Gastrocnemius medialis (tissue), 4 donors: ENCODE measurements at regions not wholly inside any gene's neighbourhood (a gene's known extent, or its start where the extent isn't known, plus 50 kb on each side); places are given as distances from the start of the nearest gene placed in this dataset.

Experiments used
- CTCF ChIP-seq, 5 experiments: fragments of 450-650 bp in 3 of 5; fragments of 200-600 bp in 2 of 5; sonication (generic) in 2 of 5; IDR thresholded peaks in 4 of 5; conservative IDR thresholded peaks in 1 of 5; 1 replicate in 4 of 5; 2 replicates in 1 of 5; pipeline ENCODE4 v1.5.1; 2016 to 2019; ENCODE audit warnings: antibody characterized with exemption in 5 of 5, mild to moderate bottlenecking in 3 of 5, moderate library complexity in 3 of 5
- POLR2A ChIP-seq, 2 donors: fragments of 450-650 bp; IDR thresholded peaks; one replicate each; pipeline ENCODE4 v1.6.1; 2017; ENCODE audit warnings: antibody characterized with exemption in 2 of 2, mild to moderate bottlenecking in 2 of 2, moderate library complexity in 2 of 2

- TF ChIP-seq CTCF (IDR thresholded peaks at IDR 0.05 in 4 of 5, conservative IDR thresholded peaks at IDR 0.05 in 1 of 5) (no peak), POLR2A (IDR thresholded peaks at IDR 0.05) (no peak)
These were observed 964.0 kb downstream of the SORCS3 start for GRCh38 chr10:105605104-105605503.
